ENCODE measurements at regions not wholly inside any gene's neighbourhood (a gene's known extent, or its start where the extent isn't known, plus 50 kb on each side); places are given as distances from the start of the nearest gene placed in this dataset.
A peak's percentile ranks its signal among the peaks of the same experiment; 100 is the strongest.

DNA sequence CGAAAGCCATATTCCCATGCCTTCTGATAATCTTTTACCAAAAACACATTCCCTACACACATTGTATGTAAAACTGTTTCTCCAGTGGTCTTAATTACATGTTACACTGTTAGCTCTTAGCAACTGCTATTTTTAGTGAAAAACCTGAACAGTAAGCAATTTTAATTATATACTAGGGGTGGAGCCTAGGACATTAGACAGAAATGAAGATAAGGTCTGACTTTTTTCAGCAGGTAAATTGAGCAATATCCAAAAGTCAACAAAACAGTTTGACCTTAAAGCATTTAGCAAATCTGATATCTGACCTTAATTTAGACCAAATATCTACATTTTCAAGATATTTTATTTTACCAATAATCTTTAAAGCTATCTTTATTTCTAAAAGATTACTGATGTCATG is 60.2 kb downstream of the PDE6H start:
- H3K27me3 ChIP-seq (ENCODE audit: insufficient read depth, low read depth), result no peaks in the 10 kb centered on the region

DNA sequence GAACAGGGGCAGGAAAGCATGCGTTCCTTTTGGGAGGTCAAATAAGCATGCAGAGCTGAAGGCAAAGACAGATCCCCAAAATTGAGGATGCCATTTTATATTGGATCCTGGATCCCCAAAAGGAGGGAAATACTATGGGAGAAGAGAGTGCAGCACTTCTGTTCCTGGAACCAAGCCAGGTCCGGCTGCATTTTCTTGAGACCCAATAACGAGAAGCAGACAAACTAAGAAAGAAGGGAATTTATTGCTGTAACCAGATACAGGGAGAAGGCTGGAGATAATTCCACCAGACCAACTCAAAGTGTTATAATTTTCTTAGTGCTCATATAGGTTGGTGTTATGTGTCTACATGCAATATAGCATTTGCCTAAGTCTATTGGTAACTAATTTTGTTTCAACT is 60.8 kb downstream of the PDE6H start:
- Histone ChIP-seq H4K20me1 (ENCODE audit: insufficient read depth) (no peaks in the 10 kb centered on the region), H2AFZ (ENCODE audit: low read depth) (no peak overlapping the region), H3K79me2 (ENCODE audit: insufficient read depth, low read depth) (no peaks in the 10 kb centered on the region), H3K36me3 (ENCODE audit: insufficient read depth) (no peaks in the 10 kb centered on the region), H3K4me1 (ENCODE audit: low read depth, poor library complexity, severe bottlenecking) (peaks cover 29% of the 10 kb centered on the region), H3K27me3 (ENCODE audit: insufficient read depth, low read depth) (no peaks in the 10 kb centered on the region), H3K27ac (no peak overlapping the region), H3K9ac (no peak overlapping the region), H3K4me3 (IDR thresholded peaks at IDR 0.05; ENCODE audit: insufficient read depth, low read depth, low read length) (no peak overlapping the region), H3K4me2 (0 out of 2 replicates have a peak overlapping the region, but pooled peaks have one; percentile 11)
- TF ChIP-seq, protein P1, sequence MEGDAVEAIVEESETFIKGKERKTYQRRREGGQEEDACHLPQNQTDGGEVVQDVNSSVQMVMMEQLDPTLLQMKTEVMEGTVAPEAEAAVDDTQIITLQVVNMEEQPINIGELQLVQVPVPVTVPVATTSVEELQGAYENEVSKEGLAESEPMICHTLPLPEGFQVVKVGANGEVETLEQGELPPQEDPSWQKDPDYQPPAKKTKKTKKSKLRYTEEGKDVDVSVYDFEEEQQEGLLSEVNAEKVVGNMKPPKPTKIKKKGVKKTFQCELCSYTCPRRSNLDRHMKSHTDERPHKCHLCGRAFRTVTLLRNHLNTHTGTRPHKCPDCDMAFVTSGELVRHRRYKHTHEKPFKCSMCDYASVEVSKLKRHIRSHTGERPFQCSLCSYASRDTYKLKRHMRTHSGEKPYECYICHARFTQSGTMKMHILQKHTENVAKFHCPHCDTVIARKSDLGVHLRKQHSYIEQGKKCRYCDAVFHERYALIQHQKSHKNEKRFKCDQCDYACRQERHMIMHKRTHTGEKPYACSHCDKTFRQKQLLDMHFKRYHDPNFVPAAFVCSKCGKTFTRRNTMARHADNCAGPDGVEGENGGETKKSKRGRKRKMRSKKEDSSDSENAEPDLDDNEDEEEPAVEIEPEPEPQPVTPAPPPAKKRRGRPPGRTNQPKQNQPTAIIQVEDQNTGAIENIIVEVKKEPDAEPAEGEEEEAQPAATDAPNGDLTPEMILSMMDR (conservative IDR thresholded peaks at IDR 0.05; ENCODE audit: low read depth, low read length), result no peak

More for the DNA sequence above, 60.2 kb downstream of the PDE6H start:
- Histone ChIP-seq H3K4me3 (IDR thresholded peaks at IDR 0.05; ENCODE audit: insufficient read depth, low read depth, low read length) (no peak overlapping the region), H3K36me3 (ENCODE audit: insufficient read depth) (no peaks in the 10 kb centered on the region), H3K27ac (no peak overlapping the region), H3K4me1 (ENCODE audit: low read depth, poor library complexity, severe bottlenecking) (peaks cover 29% of the 10 kb centered on the region), H3K9ac (no peak overlapping the region), H3K4me2 (0 out of 2 replicates have a peak overlapping the region, but pooled peaks have one; percentile 11), H2AFZ (ENCODE audit: low read depth) (no peak overlapping the region), H3K79me2 (ENCODE audit: insufficient read depth, low read depth) (no peaks in the 10 kb centered on the region), H4K20me1 (ENCODE audit: insufficient read depth) (no peaks in the 10 kb centered on the region)
- TF ChIP-seq, protein P1 (conservative IDR thresholded peaks at IDR 0.05; ENCODE audit: low read depth, low read length), result no peak

DNA sequence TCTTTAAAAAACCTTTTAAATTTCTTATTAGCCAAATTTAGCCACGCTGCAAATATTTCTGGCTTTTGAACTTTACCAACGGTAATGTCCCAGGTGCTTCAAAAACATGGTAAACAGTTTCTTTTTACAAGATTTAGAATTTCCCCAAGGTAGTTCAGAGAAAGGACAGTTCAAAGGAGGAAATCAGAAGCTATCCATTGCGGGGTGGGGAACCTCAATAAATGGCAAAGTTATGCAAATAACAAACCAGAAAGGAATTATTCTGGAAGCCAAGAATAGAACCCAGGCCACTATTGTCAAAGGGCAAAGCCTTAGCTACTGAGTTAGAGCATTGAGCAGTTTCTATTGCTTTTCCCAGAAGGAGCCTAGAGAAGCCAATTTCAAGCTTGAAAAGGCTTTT is 62.3 kb downstream of the PDE6H start:
- H3K27me3 ChIP-seq (ENCODE audit: insufficient read depth, low read depth), result no peaks in the 10 kb centered on the region

DNA sequence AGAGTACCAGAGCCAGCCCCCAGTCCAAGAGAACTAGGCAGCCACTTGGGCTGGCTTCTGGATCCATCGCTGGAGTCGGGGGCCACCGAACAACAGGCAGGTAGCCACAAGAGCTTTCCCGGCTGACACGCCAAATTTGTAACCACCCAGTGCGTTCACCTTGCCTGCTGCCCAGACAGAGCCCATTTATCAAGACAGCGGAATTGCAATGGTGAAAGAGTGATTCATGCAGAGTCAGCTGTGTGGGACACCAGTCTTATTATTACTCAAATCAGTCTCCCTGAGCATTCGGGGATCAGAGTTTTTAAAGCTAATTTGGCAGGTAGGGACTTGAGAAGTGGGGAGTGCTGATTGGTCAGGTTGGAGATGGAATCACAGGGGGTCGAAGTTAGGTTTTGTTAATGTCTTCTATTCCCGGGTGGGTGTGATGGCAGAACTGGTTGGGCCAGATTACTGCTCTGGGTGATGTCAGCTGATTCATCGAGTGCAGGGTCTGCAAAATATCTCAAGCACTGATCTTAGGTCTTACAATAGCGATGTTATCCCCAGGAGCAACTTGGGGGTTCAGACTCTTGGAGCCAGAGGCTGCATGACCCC is 64.3 kb downstream of the PDE6H start:
- Histone ChIP-seq H3K4me2 (no peak overlapping the region), H2AFZ (ENCODE audit: low read depth) (no peak overlapping the region), H3K4me1 (ENCODE audit: low read depth, poor library complexity, severe bottlenecking) (peaks cover 29% of the 10 kb centered on the region), H4K20me1 (ENCODE audit: insufficient read depth) (no peaks in the 10 kb centered on the region), H3K4me3 (IDR thresholded peaks at IDR 0.05; ENCODE audit: insufficient read depth, low read depth, low read length) (no peak overlapping the region), H3K36me3 (ENCODE audit: insufficient read depth) (no peaks in the 10 kb centered on the region), H3K79me2 (ENCODE audit: insufficient read depth, low read depth) (no peaks in the 10 kb centered on the region), H3K27ac (no peak overlapping the region), H3K9ac (no peak overlapping the region), H3K27me3 (ENCODE audit: insufficient read depth, low read depth) (no peaks in the 10 kb centered on the region)
- TF ChIP-seq, protein P1 (conservative IDR thresholded peaks at IDR 0.05; ENCODE audit: low read depth, low read length), result no peak

More for the DNA sequence above, 62.3 kb downstream of the PDE6H start:
- H2AFZ ChIP-seq (ENCODE audit: low read depth), result no peak overlapping the region
- H3K4me2 ChIP-seq, result no peak overlapping the region
- TF ChIP-seq, protein P1 (conservative IDR thresholded peaks at IDR 0.05; ENCODE audit: low read depth, low read length), result no peak
- H3K4me1 ChIP-seq (ENCODE audit: low read depth, poor library complexity, severe bottlenecking), result peaks cover 29% of the 10 kb centered on the region
- peak overlapping the region; percentile 11; the same call in 1 of the 2 replicates for H3K27ac ChIP-seq
- H3K79me2 ChIP-seq (ENCODE audit: insufficient read depth, low read depth), result no peaks in the 10 kb centered on the region
- no peaks in the 10 kb centered on the region for H4K20me1 ChIP-seq (ENCODE audit: insufficient read depth)
- H3K36me3 ChIP-seq (ENCODE audit: insufficient read depth), result no peaks in the 10 kb centered on the region
- no peak overlapping the region for H3K9ac ChIP-seq
- H3K4me3 ChIP-seq (IDR thresholded peaks at IDR 0.05; ENCODE audit: insufficient read depth, low read depth, low read length), result no peak overlapping the region

Data from KMS-11 (cell line).